T-helper 9 cell (primary cell): ENCODE measurements at regions not wholly inside any gene's neighbourhood (a gene's known extent, or its start where the extent isn't known, plus 50 kb on each side); places are given as distances from the start of the nearest gene placed in this dataset.

Experiments used
- DNase-seq: peaks from one replicate; pipeline ENCODE4 v3.0.0-alpha.2; 2020

GRCh38 chr4:19774690-19775256 lies 476.9 kb upstream of the SLIT2 start:
- DNase-seq = no peak

- DNase-seq = no peak
These were observed 479.1 kb upstream of the SLIT2 start for GRCh38 chr4:19772581-19772980.

- DNase-seq = no peak
These were observed 495.0 kb upstream of the SLIT2 start for GRCh38 chr4:19756661-19757060.

- DNase-seq = no peak
These were observed 499.1 kb upstream of the SLIT2 start for GRCh38 chr4:19752599-19752998.

- no peak for DNase-seq
These were observed 502.9 kb upstream of the SLIT2 start for GRCh38 chr4:19748519-19749479.

- no peak for DNase-seq
These were observed 505.3 kb upstream of the SLIT2 start for GRCh38 chr4:19746377-19746776.

GRCh38 chr4:19743115-19743638 lies 508.5 kb upstream of the SLIT2 start:
- no peak for DNase-seq

GRCh38 chr4:19739101-19739651 lies 512.5 kb upstream of the SLIT2 start:
- no peak for DNase-seq

GRCh38 chr4:19736968-19737756 lies 514.5 kb upstream of the SLIT2 start:
- DNase-seq = no peak

- DNase-seq = no peak
These were observed 516.7 kb upstream of the SLIT2 start for GRCh38 chr4:19735012-19735411.

GRCh38 chr4:19729886-19730651 lies 521.6 kb upstream of the SLIT2 start:
- no peak for DNase-seq

GRCh38 chr4:19728773-19729172 lies 522.9 kb upstream of the SLIT2 start:
- no peak for DNase-seq

- no peak for DNase-seq
These were observed 524.6 kb upstream of the SLIT2 start for GRCh38 chr4:19727141-19727540.

- DNase-seq = no peak
These were observed 526.6 kb upstream of the SLIT2 start for GRCh38 chr4:19725130-19725529.

- DNase-seq = no peak
These were observed 529.3 kb upstream of the SLIT2 start for GRCh38 chr4:19722404-19722803.

GRCh38 chr4:19721587-19721986 lies 530.1 kb upstream of the SLIT2 start:
- DNase-seq = no peak

- no peak for DNase-seq
These were observed 531.1 kb upstream of the SLIT2 start for GRCh38 chr4:19720610-19721009.

- DNase-seq = no peak
These were observed 531.5 kb upstream of the SLIT2 start for GRCh38 chr4:19720190-19720589.

GRCh38 chr4:19711871-19712270 lies 539.8 kb upstream of the SLIT2 start:
- DNase-seq = no peak

GRCh38 chr4:19707876-19708275 lies 543.8 kb upstream of the SLIT2 start:
- DNase-seq = no peak

GRCh38 chr4:19703391-19703790 lies 548.3 kb upstream of the SLIT2 start:
- no peak for DNase-seq

GRCh38 chr4:19700992-19701391 lies 550.7 kb upstream of the SLIT2 start:
- DNase-seq = no peak
